H1 (cell line): ENCODE measurements at regions not wholly inside any gene's neighbourhood (a gene's known extent, or its start where the extent isn't known, plus 50 kb on each side); places are given as distances from the start of the nearest gene placed in this dataset.

Source experiments
- CHD1 ChIP-seq: IDR thresholded peaks from 2 replicates; pipeline ENCODE4 v1.6.1; 2012; ENCODE audit warnings: low read depth, low read length, improper control_type of control experiment
- EP300 ChIP-seq, 2 experiments: IDR thresholded peaks; 1 replicate in 1 of 2; 2 replicates in 1 of 2; pipeline ENCODE4 v1.6.1; 2011 to 2012; ENCODE audit warnings: low read depth in 2 of 2, low read length in 2 of 2, mild to moderate bottlenecking in 2 of 2, borderline replicate concordance in 1 of 2, inconsistent platforms in 1 of 2, moderate library complexity in 1 of 2
- GABPA ChIP-seq: IDR thresholded peaks from 2 replicates; pipeline ENCODE4 v1.6.1; 2011; ENCODE audit warnings: mild to moderate bottlenecking, low read length, moderate library complexity, borderline replicate concordance; ENCODE audit not compliant: insufficient read depth
- POLR2A ChIP-seq, 2 experiments: IDR thresholded peaks; 1 replicate in 1 of 2; 2 replicates in 1 of 2; pipeline ENCODE4 v1.6.1; 2011; ENCODE audit warnings: low read depth in 2 of 2, low read length in 2 of 2, mild to moderate bottlenecking in 2 of 2; ENCODE audit errors: control extremely low read depth in 1 of 2
- POLR2AphosphoS5 ChIP-seq: IDR thresholded peaks from 2 replicates; pipeline ENCODE4 v1.6.1; 2011; ENCODE audit warnings: low read depth, low read length
- RAD21 ChIP-seq, 2 experiments: IDR thresholded peaks in 1 of 2; conservative IDR thresholded peaks in 1 of 2; 2 replicates each; pipeline ENCODE4 v1.6.1; 2011; ENCODE audit warnings: low read depth in 2 of 2, low read length in 2 of 2, improper control_type of control experiment in 1 of 2, inconsistent platforms in 1 of 2, mild to moderate bottlenecking in 1 of 2, moderate library complexity in 1 of 2
- RBBP5 ChIP-seq: IDR thresholded peaks from 2 replicates; pipeline ENCODE4 v1.7.1; 2012; ENCODE audit warnings: low read depth, mild to moderate bottlenecking, inconsistent platforms, low read length, moderate library complexity, borderline replicate concordance
- RXRA ChIP-seq: IDR thresholded peaks from 2 replicates; pipeline ENCODE4 v1.6.1; 2011; ENCODE audit warnings: low read depth, mild to moderate bottlenecking, low read length, moderate library complexity; ENCODE audit not compliant: insufficient read depth
- SIN3A ChIP-seq, 2 experiments: IDR thresholded peaks in 1 of 2; conservative IDR thresholded peaks in 1 of 2; 2 replicates each; pipeline ENCODE4 v1.6.1; 2011 to 2012; ENCODE audit warnings: low read length in 2 of 2, improper control_type of control experiment in 1 of 2, low read depth in 1 of 2, mild to moderate bottlenecking in 1 of 2
- SP1 ChIP-seq: IDR thresholded peaks from 2 replicates; pipeline ENCODE4 v1.6.1; 2011; ENCODE audit warnings: low read depth, low read length
- SUZ12 ChIP-seq: fragments of 200-600 bp; sonication (generic); IDR thresholded peaks from 2 replicates; pipeline ENCODE4 v1.6.1; 2012; ENCODE audit warnings: mild to moderate bottlenecking, inconsistent platforms, low read length, moderate library complexity, mixed read lengths
- TBP ChIP-seq: IDR thresholded peaks from 2 replicates; pipeline ENCODE4 v1.6.1; 2011; ENCODE audit warnings: low read depth, low read length, improper control_type of control experiment
- TF ChIP-seq, protein P1 (sequence below), 3 experiments: IDR thresholded peaks; 1 replicate in 2 of 3; 2 replicates in 1 of 3; pipeline versions ENCODE4 v1.5.1 to v1.6.1; 2011; ENCODE audit warnings: low read length in 3 of 3, mild to moderate bottlenecking in 3 of 3, inconsistent platforms in 2 of 3, low read depth in 1 of 3, moderate library complexity in 1 of 3; ENCODE audit not compliant: insufficient read depth in 1 of 3; ENCODE audit errors: control extremely low read depth in 1 of 3
- TF ChIP-seq, protein P2 (sequence below): IDR thresholded peaks from 2 replicates; pipeline ENCODE4 v1.6.1; 2011; ENCODE audit warnings: low read length, improper control_type of control experiment

DNA sequence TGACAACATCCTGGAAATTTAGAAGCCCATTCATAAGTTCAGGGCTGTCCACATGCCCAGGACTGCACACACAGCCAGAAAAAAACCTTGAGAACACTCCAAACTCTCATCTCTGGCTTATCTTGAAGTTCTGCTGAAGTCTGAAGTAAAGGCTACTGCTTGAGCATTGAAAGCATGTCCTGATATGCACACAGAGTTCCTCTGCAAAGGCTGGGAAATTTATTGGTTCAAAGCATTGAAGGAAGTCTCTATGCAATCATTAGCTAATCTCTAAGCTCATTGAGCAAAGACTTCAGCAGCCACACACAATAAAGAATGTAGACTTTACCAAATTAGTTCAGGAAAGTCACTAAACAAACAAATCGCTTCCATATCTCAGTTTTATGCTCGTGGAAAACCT is 162.0 kb upstream of the STT3B start:
- TF ChIP-seq EP300 (IDR thresholded peaks at IDR 0.05; ENCODE audit: borderline replicate concordance in 1 of 2, low read depth in 2 of 2, low read length in 2 of 2) = no peak
- TF ChIP-seq POLR2AphosphoS5 = no peak
- TF ChIP-seq, protein P1, sequence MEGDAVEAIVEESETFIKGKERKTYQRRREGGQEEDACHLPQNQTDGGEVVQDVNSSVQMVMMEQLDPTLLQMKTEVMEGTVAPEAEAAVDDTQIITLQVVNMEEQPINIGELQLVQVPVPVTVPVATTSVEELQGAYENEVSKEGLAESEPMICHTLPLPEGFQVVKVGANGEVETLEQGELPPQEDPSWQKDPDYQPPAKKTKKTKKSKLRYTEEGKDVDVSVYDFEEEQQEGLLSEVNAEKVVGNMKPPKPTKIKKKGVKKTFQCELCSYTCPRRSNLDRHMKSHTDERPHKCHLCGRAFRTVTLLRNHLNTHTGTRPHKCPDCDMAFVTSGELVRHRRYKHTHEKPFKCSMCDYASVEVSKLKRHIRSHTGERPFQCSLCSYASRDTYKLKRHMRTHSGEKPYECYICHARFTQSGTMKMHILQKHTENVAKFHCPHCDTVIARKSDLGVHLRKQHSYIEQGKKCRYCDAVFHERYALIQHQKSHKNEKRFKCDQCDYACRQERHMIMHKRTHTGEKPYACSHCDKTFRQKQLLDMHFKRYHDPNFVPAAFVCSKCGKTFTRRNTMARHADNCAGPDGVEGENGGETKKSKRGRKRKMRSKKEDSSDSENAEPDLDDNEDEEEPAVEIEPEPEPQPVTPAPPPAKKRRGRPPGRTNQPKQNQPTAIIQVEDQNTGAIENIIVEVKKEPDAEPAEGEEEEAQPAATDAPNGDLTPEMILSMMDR (IDR thresholded peaks at IDR 0.05; ENCODE audit: control extremely low read depth in 1 of 3, insufficient read depth in 1 of 3, low read depth in 1 of 3, low read length in 3 of 3) = no peak
- TF ChIP-seq, protein P2, sequence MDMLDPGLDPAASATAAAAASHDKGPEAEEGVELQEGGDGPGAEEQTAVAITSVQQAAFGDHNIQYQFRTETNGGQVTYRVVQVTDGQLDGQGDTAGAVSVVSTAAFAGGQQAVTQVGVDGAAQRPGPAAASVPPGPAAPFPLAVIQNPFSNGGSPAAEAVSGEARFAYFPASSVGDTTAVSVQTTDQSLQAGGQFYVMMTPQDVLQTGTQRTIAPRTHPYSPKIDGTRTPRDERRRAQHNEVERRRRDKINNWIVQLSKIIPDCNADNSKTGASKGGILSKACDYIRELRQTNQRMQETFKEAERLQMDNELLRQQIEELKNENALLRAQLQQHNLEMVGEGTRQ = no peak
- TF ChIP-seq GABPA = no peak
- no peak for TF ChIP-seq RAD21 (IDR thresholded peaks at IDR 0.05 in 1 of 2, conservative IDR thresholded peaks at IDR 0.05 in 1 of 2; ENCODE audit: low read depth in 2 of 2, low read length in 2 of 2)
- TF ChIP-seq SP1 = no peak
- no peak for TF ChIP-seq SUZ12
- TF ChIP-seq TBP = no peak
- TF ChIP-seq CHD1 = no peak
- TF ChIP-seq SIN3A (conservative IDR thresholded peaks at IDR 0.05 in 1 of 2, IDR thresholded peaks at IDR 0.05 in 1 of 2; ENCODE audit: low read depth in 1 of 2, low read length in 2 of 2) = no peak
- no peak for TF ChIP-seq POLR2A (IDR thresholded peaks at IDR 0.05; ENCODE audit: control extremely low read depth in 1 of 2, low read depth in 2 of 2, low read length in 2 of 2)
- TF ChIP-seq RBBP5 = no peak
- TF ChIP-seq RXRA = no peak
